ENCODE measurements at regions not wholly inside any gene's neighbourhood (a gene's known extent, or its start where the extent isn't known, plus 50 kb on each side); places are given as distances from the start of the nearest gene placed in this dataset.

- H3K4me3 ChIP-seq (ENCODE audit: low read length in 3 of 3): no peak overlapping the region
- H3K27ac ChIP-seq (ENCODE audit: low read depth, low read length): no peak overlapping the region
- H3K27me3 ChIP-seq (ENCODE audit: control insufficient read depth in 3 of 3, insufficient read depth in 3 of 3, low read length in 3 of 3): no peaks in the 10 kb centered on the region
- H3K9ac ChIP-seq (ENCODE audit: low read depth in 1 of 3, low read length in 3 of 3): no peak overlapping the region
- peaks cover 0 to 4% (median 0%) of the 10 kb centered on the region in 3 donors for H3K4me1 ChIP-seq (ENCODE audit: control insufficient read depth in 3 of 3, insufficient read depth in 3 of 3, low read length in 3 of 3)
- H3K36me3 ChIP-seq (ENCODE audit: control insufficient read depth in 3 of 3, insufficient read depth in 3 of 3, low read length in 3 of 3): no peaks in the 10 kb centered on the region
- peaks cover 0 to 3% (median 0%) of the 10 kb centered on the region in 3 donors for H3K9me3 ChIP-seq (ENCODE audit: control insufficient read depth in 3 of 3, low read length in 3 of 3)
These were observed 259.1 kb downstream of the TXNL1 start for GRCh38 chr18:56379256-56379655.

- Histone ChIP-seq H3K27ac (ENCODE audit: low read depth, low read length) (no peak overlapping the region), H3K9me3 (ENCODE audit: control insufficient read depth in 3 of 3, low read length in 3 of 3) (peaks cover 0 to 3% (median 0%) of the 10 kb centered on the region in 3 donors), H3K4me3 (ENCODE audit: low read length in 3 of 3) (no peak overlapping the region), H3K9ac (ENCODE audit: low read depth in 1 of 3, low read length in 3 of 3) (no peak overlapping the region), H3K27me3 (ENCODE audit: control insufficient read depth in 3 of 3, insufficient read depth in 3 of 3, low read length in 3 of 3) (no peaks in the 10 kb centered on the region), H3K4me1 (ENCODE audit: control insufficient read depth in 3 of 3, insufficient read depth in 3 of 3, low read length in 3 of 3) (peaks cover 0 to 4% (median 0%) of the 10 kb centered on the region in 3 donors), H3K36me3 (ENCODE audit: control insufficient read depth in 3 of 3, insufficient read depth in 3 of 3, low read length in 3 of 3) (no peaks in the 10 kb centered on the region)
These were observed 261.2 kb downstream of the TXNL1 start for GRCh38 chr18:56377231-56377630.

GRCh38 chr18:56374007-56374655, 264.3 kb downstream of the TXNL1 start:
- Histone ChIP-seq H3K36me3 (ENCODE audit: control insufficient read depth in 3 of 3, insufficient read depth in 3 of 3, low read length in 3 of 3) (no peaks in the 10 kb centered on the region), H3K9ac (ENCODE audit: low read depth in 1 of 3, low read length in 3 of 3) (no peak overlapping the region), H3K27me3 (ENCODE audit: control insufficient read depth in 3 of 3, insufficient read depth in 3 of 3, low read length in 3 of 3) (no peaks in the 10 kb centered on the region), H3K9me3 (ENCODE audit: control insufficient read depth in 3 of 3, low read length in 3 of 3) (no peaks in the 10 kb centered on the region), H3K4me1 (ENCODE audit: control insufficient read depth in 3 of 3, insufficient read depth in 3 of 3, low read length in 3 of 3) (peaks cover 0 to 4% (median 0%) of the 10 kb centered on the region in 3 donors), H3K27ac (ENCODE audit: low read depth, low read length) (no peak overlapping the region), H3K4me3 (ENCODE audit: low read length in 3 of 3) (no peak overlapping the region)

GRCh38 chr18:56373601-56374000, 264.8 kb downstream of the TXNL1 start:
- peaks cover 0 to 4% (median 0%) of the 10 kb centered on the region in 3 donors for H3K4me1 ChIP-seq (ENCODE audit: control insufficient read depth in 3 of 3, insufficient read depth in 3 of 3, low read length in 3 of 3)
- H3K27me3 ChIP-seq (ENCODE audit: control insufficient read depth in 3 of 3, insufficient read depth in 3 of 3, low read length in 3 of 3): no peaks in the 10 kb centered on the region
- H3K4me3 ChIP-seq (ENCODE audit: low read length in 3 of 3): no peak overlapping the region
- no peaks in the 10 kb centered on the region for H3K36me3 ChIP-seq (ENCODE audit: control insufficient read depth in 3 of 3, insufficient read depth in 3 of 3, low read length in 3 of 3)
- no peak overlapping the region for H3K9ac ChIP-seq (ENCODE audit: low read depth in 1 of 3, low read length in 3 of 3)
- no peaks in the 10 kb centered on the region for H3K9me3 ChIP-seq (ENCODE audit: control insufficient read depth in 3 of 3, low read length in 3 of 3)
- no peak overlapping the region for H3K27ac ChIP-seq (ENCODE audit: low read depth, low read length)

GRCh38 chr18:56368066-56368465, 270.3 kb downstream of the TXNL1 start:
- H3K27me3 ChIP-seq (ENCODE audit: control insufficient read depth in 3 of 3, insufficient read depth in 3 of 3, low read length in 3 of 3): no peaks in the 10 kb centered on the region
- H3K9ac ChIP-seq (ENCODE audit: low read depth in 1 of 3, low read length in 3 of 3): no peak overlapping the region
- H3K4me1 ChIP-seq (ENCODE audit: control insufficient read depth in 3 of 3, insufficient read depth in 3 of 3, low read length in 3 of 3): no peaks in the 10 kb centered on the region
- H3K36me3 ChIP-seq (ENCODE audit: control insufficient read depth in 3 of 3, insufficient read depth in 3 of 3, low read length in 3 of 3): no peaks in the 10 kb centered on the region
- H3K9me3 ChIP-seq (ENCODE audit: control insufficient read depth in 3 of 3, low read length in 3 of 3): no peaks in the 10 kb centered on the region
- H3K4me3 ChIP-seq (ENCODE audit: low read length in 3 of 3): no peak overlapping the region
- H3K27ac ChIP-seq (ENCODE audit: low read depth, low read length): no peak overlapping the region

GRCh38 chr18:56358608-56359280, 279.6 kb downstream of the TXNL1 start:
- Histone ChIP-seq H3K27ac (ENCODE audit: low read depth, low read length) (no peak overlapping the region), H3K9me3 (ENCODE audit: control insufficient read depth in 3 of 3, low read length in 3 of 3) (peaks cover 0 to 8% (median 0%) of the 10 kb centered on the region in 3 donors), H3K36me3 (ENCODE audit: control insufficient read depth in 3 of 3, insufficient read depth in 3 of 3, low read length in 3 of 3) (no peaks in the 10 kb centered on the region), H3K4me3 (ENCODE audit: low read length in 3 of 3) (no peak overlapping the region), H3K9ac (ENCODE audit: low read depth in 1 of 3, low read length in 3 of 3) (no peak overlapping the region), H3K27me3 (ENCODE audit: control insufficient read depth in 3 of 3, insufficient read depth in 3 of 3, low read length in 3 of 3) (no peaks in the 10 kb centered on the region), H3K4me1 (ENCODE audit: control insufficient read depth in 3 of 3, insufficient read depth in 3 of 3, low read length in 3 of 3) (no peaks in the 10 kb centered on the region)

GRCh38 chr18:56353663-56354260, 284.6 kb downstream of the TXNL1 start:
- Histone ChIP-seq H3K9ac (ENCODE audit: low read depth in 1 of 3, low read length in 3 of 3) (no peak overlapping the region), H3K36me3 (ENCODE audit: control insufficient read depth in 3 of 3, insufficient read depth in 3 of 3, low read length in 3 of 3) (no peaks in the 10 kb centered on the region), H3K9me3 (ENCODE audit: control insufficient read depth in 3 of 3, low read length in 3 of 3) (no peaks in the 10 kb centered on the region), H3K27me3 (ENCODE audit: control insufficient read depth in 3 of 3, insufficient read depth in 3 of 3, low read length in 3 of 3) (no peaks in the 10 kb centered on the region), H3K4me1 (ENCODE audit: control insufficient read depth in 3 of 3, insufficient read depth in 3 of 3, low read length in 3 of 3) (no peaks in the 10 kb centered on the region), H3K4me3 (ENCODE audit: low read length in 3 of 3) (no peak overlapping the region), H3K27ac (ENCODE audit: low read depth, low read length) (no peak overlapping the region)

DNA sequence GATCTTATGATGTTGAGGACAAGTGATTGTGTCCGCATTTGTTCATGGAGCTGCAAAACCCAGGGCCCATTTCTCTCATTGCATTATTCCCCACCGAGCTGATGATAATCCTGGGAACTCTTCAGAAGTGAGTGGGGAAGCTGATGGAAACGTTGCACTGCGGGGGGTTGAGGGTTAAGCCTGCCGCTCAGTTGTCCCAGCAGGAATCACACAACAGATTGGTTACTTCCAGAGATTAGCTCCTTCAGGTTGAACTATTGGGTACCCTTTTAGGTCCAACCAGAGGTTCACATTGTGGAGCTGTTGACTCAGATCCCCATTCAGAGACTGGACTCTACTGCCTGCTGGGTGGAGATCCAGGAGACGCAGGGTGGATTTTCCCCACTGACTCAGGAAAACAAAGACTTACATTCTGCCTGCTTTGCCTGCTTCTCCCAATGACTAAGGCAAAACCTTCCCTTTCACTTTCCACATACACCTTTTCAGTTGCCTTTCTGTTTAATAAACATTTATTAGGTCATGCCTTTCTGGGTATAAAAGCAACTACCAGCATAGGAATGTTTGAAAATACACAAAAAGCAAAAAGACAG, 286.4 kb downstream of the TXNL1 start:
- Histone ChIP-seq H3K27me3 (ENCODE audit: control insufficient read depth in 3 of 3, insufficient read depth in 3 of 3, low read length in 3 of 3) (no peaks in the 10 kb centered on the region), H3K9me3 (ENCODE audit: control insufficient read depth in 3 of 3, low read length in 3 of 3) (no peaks in the 10 kb centered on the region), H3K36me3 (ENCODE audit: control insufficient read depth in 3 of 3, insufficient read depth in 3 of 3, low read length in 3 of 3) (no peaks in the 10 kb centered on the region), H3K27ac (ENCODE audit: low read depth, low read length) (no peak overlapping the region), H3K4me1 (ENCODE audit: control insufficient read depth in 3 of 3, insufficient read depth in 3 of 3, low read length in 3 of 3) (no peaks in the 10 kb centered on the region), H3K9ac (ENCODE audit: low read depth in 1 of 3, low read length in 3 of 3) (no peak overlapping the region), H3K4me3 (ENCODE audit: low read length in 3 of 3) (no peak overlapping the region)

DNA sequence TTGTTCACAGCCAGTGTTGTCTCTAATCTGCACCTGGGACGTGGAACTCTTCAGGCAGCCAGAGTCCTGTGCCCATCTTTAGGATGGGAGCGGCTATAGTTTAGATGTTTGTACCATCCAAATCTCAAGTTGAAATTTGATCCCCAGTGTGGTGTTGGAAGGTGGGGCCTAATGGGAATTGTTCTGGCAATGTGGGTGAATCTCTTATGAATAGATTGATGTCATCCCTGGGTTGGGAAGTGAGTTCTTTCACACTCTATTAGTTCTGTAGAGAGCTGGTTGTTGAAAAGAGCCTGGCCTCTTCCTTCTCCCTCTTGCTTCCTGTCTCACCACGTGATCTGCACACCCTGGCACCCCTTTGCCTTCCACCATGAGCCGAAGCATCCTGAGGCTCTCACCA, 300.9 kb downstream of the TXNL1 start:
- Histone ChIP-seq H3K4me3 (ENCODE audit: low read length in 3 of 3) (no peak overlapping the region), H3K9me3 (ENCODE audit: control insufficient read depth in 3 of 3, low read length in 3 of 3) (no peaks in the 10 kb centered on the region), H3K27me3 (ENCODE audit: control insufficient read depth in 3 of 3, insufficient read depth in 3 of 3, low read length in 3 of 3) (no peaks in the 10 kb centered on the region), H3K27ac (ENCODE audit: low read depth, low read length) (no peak overlapping the region), H3K4me1 (ENCODE audit: control insufficient read depth in 3 of 3, insufficient read depth in 3 of 3, low read length in 3 of 3) (no peaks in the 10 kb centered on the region), H3K36me3 (ENCODE audit: control insufficient read depth in 3 of 3, insufficient read depth in 3 of 3, low read length in 3 of 3) (no peaks in the 10 kb centered on the region), H3K9ac (ENCODE audit: low read depth in 1 of 3, low read length in 3 of 3) (no peak overlapping the region)

GRCh38 chr18:56333839-56334238, 304.6 kb downstream of the TXNL1 start:
- Histone ChIP-seq H3K36me3 (ENCODE audit: control insufficient read depth in 3 of 3, insufficient read depth in 3 of 3, low read length in 3 of 3) (no peaks in the 10 kb centered on the region), H3K27ac (ENCODE audit: low read depth, low read length) (no peak overlapping the region), H3K9me3 (ENCODE audit: control insufficient read depth in 3 of 3, low read length in 3 of 3) (no peaks in the 10 kb centered on the region), H3K4me1 (ENCODE audit: control insufficient read depth in 3 of 3, insufficient read depth in 3 of 3, low read length in 3 of 3) (no peaks in the 10 kb centered on the region), H3K27me3 (ENCODE audit: control insufficient read depth in 3 of 3, insufficient read depth in 3 of 3, low read length in 3 of 3) (no peaks in the 10 kb centered on the region), H3K4me3 (ENCODE audit: low read length in 3 of 3) (no peak overlapping the region), H3K9ac (ENCODE audit: low read depth in 1 of 3, low read length in 3 of 3) (no peak overlapping the region)
